Gastroesophageal sphincter (tissue), 4 donors: ENCODE measurements at regions not wholly inside any gene's neighbourhood (a gene's known extent, or its start where the extent isn't known, plus 50 kb on each side); places are given as distances from the start of the nearest gene placed in this dataset.

Experiments
- ATAC-seq: fragments of 150-250 bp; one replicate; pipeline ENCODE4 v1.9.1; 2016; ENCODE audit warnings: mild to moderate bottlenecking, moderate library complexity
- H3K27ac ChIP-seq, 4 donors: fragments of 200-600 bp; sonication (generic) in 3 of 4; 1 replicate in 3 of 4; 2 replicates in 1 of 4; pipeline ENCODE4 v1.5.1; 2016 to 2019
- H3K27me3 ChIP-seq: fragments of 200-600 bp; sonication (generic); one replicate; pipeline ENCODE4 v1.5.1; 2019
- H3K36me3 ChIP-seq, 2 donors: fragments of 200-600 bp; sonication (generic); one replicate each; pipeline ENCODE4 v1.5.1; 2019; ENCODE audit warnings: control low read depth in 1 of 2
- H3K4me1 ChIP-seq, 3 donors: fragments of 200-600 bp; sonication (generic); 1 replicate in 2 of 3; 2 replicates in 1 of 3; pipeline ENCODE4 v1.5.1; 2016 to 2019; ENCODE audit warnings: control low read depth in 2 of 3
- H3K4me3 ChIP-seq, 2 donors: fragments of 200-600 bp; sonication (generic); one replicate each; pipeline ENCODE4 v1.5.1; 2019; ENCODE audit warnings: mild to moderate bottlenecking in 1 of 2, moderate library complexity in 1 of 2
- H3K9me3 ChIP-seq, 3 donors: fragments of 200-600 bp; sonication (generic); one replicate each; pipeline ENCODE4 v1.5.1; 2017 to 2019; ENCODE audit warnings: control low read depth in 2 of 3
- CTCF ChIP-seq, 4 experiments: fragments of 200-600 bp in 2 of 4; fragments of 450-650 bp in 2 of 4; sonication (generic) in 1 of 4; IDR thresholded peaks; one replicate each; pipeline ENCODE4 v1.5.1; 2017 to 2019; ENCODE audit warnings: antibody characterized with exemption in 4 of 4, mild to moderate bottlenecking in 2 of 4, moderate library complexity in 2 of 4
- EP300 ChIP-seq: sonication (generic); formaldehyde crosslinking; IDR thresholded peaks from one replicate; pipeline ENCODE4 v1.6.1; 2017; ENCODE audit warnings: antibody characterized with exemption, mild to moderate bottlenecking
- POLR2A ChIP-seq, 2 donors: fragments of 450-650 bp; IDR thresholded peaks; one replicate each; pipeline ENCODE4 v1.6.1; 2017; ENCODE audit warnings: antibody characterized with exemption in 2 of 2, mild to moderate bottlenecking in 2 of 2, moderate library complexity in 1 of 2
- POLR2AphosphoS5 ChIP-seq: sonication (generic); formaldehyde crosslinking; IDR thresholded peaks from one replicate; pipeline ENCODE4 v1.6.1; 2017; ENCODE audit warnings: antibody characterized with exemption
- WGBS, 2 donors: methylation state at CpG; one replicate each; pipeline ENCODE4 v1.1.5; 2018; ENCODE audit warnings: low coverage in 1 of 2; 5-methylcytosine and 5-hydroxymethylcytosine counted together

GRCh38 chr12:19924360-19924759 is 444.0 kb upstream of the PDE3A start:
- Histone ChIP-seq H3K4me1 (peaks cover 0 to 7% (median 0%) of the 10 kb centered on the region in 3 donors), H3K27me3 (no peaks in the 10 kb centered on the region), H3K36me3 (no peaks in the 10 kb centered on the region), H3K4me3 (no peak overlapping the region), H3K27ac (no peak overlapping the region), H3K9me3 (no peaks in the 10 kb centered on the region)
- TF ChIP-seq CTCF (IDR thresholded peaks at IDR 0.05) (no peak), POLR2AphosphoS5 (no peak), EP300 (no peak), POLR2A (IDR thresholded peaks at IDR 0.05) (no peak)
- ATAC-seq, result no peak

GRCh38 chr12:19925841-19926240 is 442.5 kb upstream of the PDE3A start:
- WGBS, 2 donors, result 87 to 91% methylated on average over 2 of the region's 2 CpGs
- no peak for TF ChIP-seq POLR2A (IDR thresholded peaks at IDR 0.05)
- TF ChIP-seq CTCF (IDR thresholded peaks at IDR 0.05), result no peak
- no peak for TF ChIP-seq EP300
- TF ChIP-seq POLR2AphosphoS5, result no peak

GRCh38 chr12:19926266-19926665 is 442.1 kb upstream of the PDE3A start:
- ATAC-seq, result no peak
- no peak overlapping the region for H3K27ac ChIP-seq
- H3K36me3 ChIP-seq, result no peaks in the 10 kb centered on the region
- peaks cover 0 to 7% (median 0%) of the 10 kb centered on the region in 3 donors for H3K4me1 ChIP-seq
- no peaks in the 10 kb centered on the region for H3K27me3 ChIP-seq
- H3K9me3 ChIP-seq, result no peaks in the 10 kb centered on the region
- no peak overlapping the region for H3K4me3 ChIP-seq
- TF ChIP-seq POLR2AphosphoS5, result no peak
- TF ChIP-seq POLR2A (IDR thresholded peaks at IDR 0.05), result no peak
- TF ChIP-seq CTCF (IDR thresholded peaks at IDR 0.05), result no peak
- TF ChIP-seq EP300, result no peak
- WGBS, 2 donors, result 11 to 23% methylated on average over 1 of the region's 1 CpG

More at GRCh38 chr12:19925841-19926240, 442.5 kb upstream of the PDE3A start:
- Histone ChIP-seq H3K4me3 (no peak overlapping the region), H3K4me1 (peaks cover 0 to 7% (median 0%) of the 10 kb centered on the region in 3 donors), H3K27me3 (no peaks in the 10 kb centered on the region), H3K9me3 (no peaks in the 10 kb centered on the region), H3K27ac (no peak overlapping the region), H3K36me3 (no peaks in the 10 kb centered on the region)
- ATAC-seq, result no peak

- H3K27ac ChIP-seq, result no peak overlapping the region
- H3K27me3 ChIP-seq, result no peaks in the 10 kb centered on the region
- H3K36me3 ChIP-seq, result no peaks in the 10 kb centered on the region
- TF ChIP-seq POLR2AphosphoS5 (no peak), CTCF (IDR thresholded peaks at IDR 0.05) (no peak), EP300 (no peak), POLR2A (IDR thresholded peaks at IDR 0.05) (no peak)
- H3K9me3 ChIP-seq, result no peaks in the 10 kb centered on the region
- 40 to 90% methylated on average over 2 of the region's 2 CpGs for whole genome bisulfite sequencing, 2 donors
- no peak for ATAC-seq
- no peak overlapping the region for H3K4me3 ChIP-seq
- H3K4me1 ChIP-seq, result peaks cover 0 to 7% (median 0%) of the 10 kb centered on the region in 3 donors
Observed at GRCh38 chr12:19927661-19928060, 440.7 kb upstream of the PDE3A start.

GRCh38 chr12:19932413-19932812 is 435.9 kb upstream of the PDE3A start:
- TF ChIP-seq POLR2A (IDR thresholded peaks at IDR 0.05) (no peak), POLR2AphosphoS5 (no peak), CTCF (IDR thresholded peaks at IDR 0.05) (no peak), EP300 (no peak)
- no peaks in the 10 kb centered on the region for H3K9me3 ChIP-seq
- H3K27me3 ChIP-seq, result no peaks in the 10 kb centered on the region
- 75 to 100% methylated on average over 4 of the region's 4 CpGs for WGBS, 2 donors
- no peaks in the 10 kb centered on the region for H3K36me3 ChIP-seq
- no peak overlapping the region for H3K4me3 ChIP-seq
- no peaks in the 10 kb centered on the region for H3K4me1 ChIP-seq
- no peak for ATAC-seq
- no peak overlapping the region for H3K27ac ChIP-seq
